Putamen (tissue), 1 donor: ENCODE measurements at regions not wholly inside any gene's neighbourhood (a gene's known extent, or its start where the extent isn't known, plus 50 kb on each side); places are given as distances from the start of the nearest gene placed in this dataset.
"Not testable (repeated sequence)": the region's sequence is repeated elsewhere in the genome, so short reads cannot be mapped to it uniquely, and the experiment has no call there.

Experiments
- DNase-seq: peaks from one replicate; pipeline ENCODE4 v3.0.0-alpha.2; 2016; ENCODE audit warnings: low spot score

DNA sequence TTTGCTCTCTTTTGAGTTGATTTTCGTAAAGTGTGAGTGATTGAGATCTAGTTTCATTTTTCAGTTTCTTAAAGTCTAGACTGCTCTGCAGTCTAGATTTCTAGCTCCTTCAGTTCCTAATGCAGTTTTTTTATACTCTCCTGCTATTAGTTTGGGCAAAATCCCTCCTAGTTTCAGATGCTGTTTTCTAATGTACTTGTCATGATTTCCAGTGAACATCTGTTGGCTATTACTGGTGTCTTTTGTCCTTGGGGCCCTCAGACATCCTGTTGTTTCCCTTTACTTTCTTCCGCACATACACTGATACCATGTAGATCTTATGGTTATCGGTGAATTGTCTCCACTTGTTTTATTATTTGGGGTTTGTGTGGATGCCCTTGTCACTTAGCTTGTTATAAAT lies 292.1 kb downstream of the TDRD3 start:
- DNase-seq: no peak

DNA sequence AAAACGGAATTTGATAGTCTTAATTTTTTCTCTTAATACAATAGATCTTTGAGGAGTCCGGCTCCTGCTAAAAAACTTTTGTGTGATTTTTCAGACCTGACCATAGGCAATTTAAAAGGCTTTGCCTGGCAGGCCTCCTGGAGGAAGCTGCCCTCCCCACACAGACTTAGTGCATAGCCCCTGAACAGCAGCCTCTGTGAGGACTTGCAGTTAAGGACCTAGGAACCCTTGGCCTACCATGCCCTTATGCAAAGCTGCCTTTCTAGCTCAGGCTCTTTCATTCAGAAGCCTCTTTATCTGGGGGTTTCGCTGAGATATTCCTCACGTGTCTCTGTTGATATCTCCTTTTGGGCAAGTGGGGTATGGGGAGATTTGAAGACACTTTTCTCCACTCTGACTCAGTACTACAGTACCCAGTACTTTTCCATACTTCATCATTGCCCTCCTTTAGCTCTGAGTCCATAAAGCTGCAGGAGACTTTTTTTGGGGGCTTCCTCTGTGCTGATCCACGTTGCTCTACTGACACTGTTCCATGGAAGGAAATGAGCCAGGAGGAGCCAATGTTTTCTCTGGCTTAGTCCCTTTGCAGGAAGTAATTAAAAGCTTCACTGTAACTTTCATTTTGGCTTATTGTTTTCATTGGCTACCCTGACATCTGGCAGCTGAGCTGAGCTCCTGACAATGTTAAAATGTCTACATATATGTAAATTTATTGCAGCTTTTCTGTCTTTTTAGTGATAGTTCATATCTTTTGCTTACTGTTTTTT lies 283.1 kb downstream of the TDRD3 start:
- DNase-seq: no peak

- DNase-seq: no peak
Measured at GRCh38 chr13:60679131-60679530, 282.1 kb downstream of the TDRD3 start.

GRCh38 chr13:60671386-60671785 lies 274.4 kb downstream of the TDRD3 start:
- no peak for DNase-seq

- DNase-seq: no peak
Measured at GRCh38 chr13:60663788-60664187, 266.8 kb downstream of the TDRD3 start.

DNA sequence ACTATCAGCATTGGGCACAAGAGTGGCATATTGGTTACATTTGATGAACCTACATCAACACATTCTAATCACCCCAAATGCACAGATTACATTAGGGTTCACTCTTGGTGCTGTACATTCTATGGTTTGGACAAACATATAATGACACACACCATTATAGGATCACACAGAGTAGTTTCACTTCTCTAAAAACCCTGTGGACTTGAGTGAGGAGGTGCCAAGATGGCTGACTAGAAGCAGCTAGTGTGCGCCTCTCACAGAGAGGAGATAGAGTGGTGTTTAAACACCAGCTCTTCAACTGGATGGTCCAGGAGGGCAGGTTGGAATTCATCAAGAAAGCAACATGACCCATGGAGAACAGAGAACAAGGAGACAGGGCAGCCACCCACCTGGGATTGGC lies 265.6 kb downstream of the TDRD3 start:
- DNase-seq: no peak

DNA sequence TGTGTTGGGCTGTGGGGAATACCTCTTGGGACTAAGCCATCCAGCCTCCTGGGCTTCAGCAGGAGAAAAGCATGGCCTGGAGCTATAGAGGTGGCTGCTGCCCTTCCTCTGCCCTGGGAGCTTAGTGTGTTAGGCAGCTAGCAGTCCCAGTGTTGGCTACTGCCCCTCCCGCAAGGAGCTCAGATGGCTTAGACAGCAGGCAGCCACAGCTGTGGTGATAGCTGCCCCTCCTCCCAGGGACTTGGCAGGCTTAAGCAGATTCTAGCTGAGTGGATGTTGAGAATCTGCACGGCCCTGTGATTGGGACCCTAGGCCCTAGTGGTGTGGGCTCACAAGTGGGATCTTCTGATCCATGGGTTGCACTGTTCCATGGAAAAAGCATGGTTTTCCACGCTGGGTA lies 264.5 kb downstream of the TDRD3 start:
- no peak for DNase-seq

- not testable (repeated sequence) for DNase-seq
Measured at GRCh38 chr13:60657586-60657985, 260.6 kb downstream of the TDRD3 start.

DNA sequence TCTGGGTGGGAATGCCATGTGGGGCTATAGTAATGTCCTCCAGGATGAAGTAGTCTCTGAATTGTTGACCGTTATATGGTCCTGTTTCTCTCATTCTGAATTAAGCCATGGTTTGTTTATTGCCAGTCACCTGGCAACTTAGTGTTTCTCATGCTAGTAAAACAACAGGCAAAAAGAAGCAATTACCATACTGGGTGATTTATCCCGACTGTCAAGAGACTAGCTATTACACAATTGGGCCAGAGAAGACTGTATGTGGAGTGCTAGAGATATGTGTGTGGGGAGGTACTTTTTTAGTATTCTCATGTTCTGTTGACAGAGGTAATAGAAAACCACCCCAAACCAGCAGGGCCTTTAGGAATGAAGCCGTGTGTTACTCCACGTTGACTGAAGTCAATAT lies 258.2 kb downstream of the TDRD3 start:
- DNase-seq: no peak

GRCh38 chr13:60654415-60654814 lies 257.4 kb downstream of the TDRD3 start:
- DNase-seq: no peak

DNA sequence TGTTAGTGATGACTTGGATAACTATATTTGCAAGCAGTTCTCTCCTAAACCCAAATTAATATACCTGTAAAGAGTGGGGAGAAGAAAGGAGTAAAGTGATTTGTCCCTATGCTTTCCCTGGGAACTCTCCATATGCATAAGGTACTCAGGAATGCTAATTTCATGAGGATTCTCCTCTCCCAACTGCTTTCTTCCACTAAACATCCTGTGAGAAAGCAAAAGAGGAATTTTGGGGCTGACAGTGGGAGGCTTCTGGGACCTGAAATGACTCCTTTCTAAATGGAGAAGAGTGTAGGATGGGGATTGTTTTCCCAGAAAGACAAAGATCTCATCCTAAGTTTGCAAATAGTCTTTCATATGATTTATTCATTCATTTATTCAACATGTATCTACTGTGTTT lies 250.5 kb downstream of the TDRD3 start:
- DNase-seq: no peak

DNA sequence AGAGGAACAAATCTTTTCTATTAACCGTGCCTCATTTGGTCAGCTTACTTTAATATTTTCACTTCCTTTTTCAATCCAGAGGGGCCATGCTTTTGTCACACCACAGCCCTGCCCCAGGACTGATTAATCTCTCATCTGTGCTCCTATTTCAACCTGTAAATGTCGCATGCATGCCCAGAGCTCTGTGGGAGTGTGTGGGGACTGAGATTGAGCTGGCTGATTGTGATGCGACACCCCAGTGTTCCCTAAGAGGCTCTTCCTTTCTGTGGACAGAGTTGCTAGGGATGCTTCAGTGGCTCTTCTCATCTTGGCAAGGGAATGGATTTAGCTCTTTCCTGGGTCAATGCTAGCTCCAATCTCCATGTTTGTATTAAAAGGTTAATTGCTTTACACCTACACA lies 249.6 kb downstream of the TDRD3 start:
- DNase-seq: no peak

DNA sequence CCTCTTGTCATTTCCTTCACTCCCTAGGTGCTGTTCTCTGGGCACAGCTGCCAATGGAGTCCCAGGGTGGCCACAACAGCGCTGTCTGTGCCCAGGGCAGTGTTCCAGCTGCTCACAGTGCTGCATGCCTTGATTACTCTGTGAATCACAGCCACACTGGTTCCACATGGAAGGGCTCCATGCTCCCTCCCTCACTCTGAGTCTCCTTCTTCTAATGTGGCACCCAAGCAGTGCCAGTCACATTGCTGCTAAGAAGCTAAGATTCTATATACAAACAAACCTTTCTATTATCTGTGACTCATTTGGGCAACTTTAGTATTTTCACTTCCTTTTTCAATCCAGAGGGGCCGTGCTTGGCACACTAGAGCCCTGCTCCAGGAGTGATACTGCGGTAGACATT lies 248.7 kb downstream of the TDRD3 start:
- DNase-seq: no peak

DNA sequence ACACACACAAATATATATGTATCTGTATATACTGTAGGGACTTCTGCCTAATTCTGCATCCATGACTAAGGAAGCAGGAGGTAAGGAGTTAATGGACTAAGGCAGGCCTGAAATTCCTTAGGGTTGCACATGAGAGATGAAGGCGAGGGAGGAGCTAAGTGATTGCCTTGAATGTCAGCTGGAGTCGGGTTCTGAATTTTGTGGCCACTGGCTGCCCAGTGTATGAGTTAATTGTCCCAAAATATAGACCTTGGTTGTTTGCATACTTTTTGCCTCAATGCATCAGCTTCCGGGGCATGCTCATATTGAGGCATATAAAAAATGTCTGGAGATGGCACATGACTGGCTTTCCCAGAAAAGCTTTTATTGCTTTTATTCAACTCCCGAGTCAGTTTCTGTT lies 245.5 kb downstream of the TDRD3 start:
- no peak for DNase-seq

- no peak for DNase-seq
Measured at GRCh38 chr13:60629158-60629557, 232.1 kb downstream of the TDRD3 start.

GRCh38 chr13:60627071-60627686 lies 230.2 kb downstream of the TDRD3 start:
- DNase-seq: no peak
